PC-3 (cell line): ENCODE measurements at regions not wholly inside any gene's neighbourhood (a gene's known extent, or its start where the extent isn't known, plus 50 kb on each side); places are given as distances from the start of the nearest gene placed in this dataset.

ENCODE experiments used
- ATAC-seq: fragments of 200-7000 bp; cut with Tn5 transposase; 2 replicates; pipeline ENCODE4 v1.9.1; 2020; ENCODE audit warnings: mild to moderate bottlenecking, moderate library complexity
- BruUV-seq: library from RNA; stranded (reverse); fragments of 400-500 nt; replicated peaks from 2 replicates; lab custom pipeline; 2021; lab: Mats Ljungman, UMichigan
- CTCF ChIA-PET: fragments of 300-600 bp; sonication (Branson Sonifier 250); formaldehyde crosslinking; loops from one replicate; lab custom pipeline; 2022; ENCODE audit warnings: antibody characterized with exemption; lab: Charles Lee
- POLR2A ChIA-PET: fragments of 300-600 bp; sonication (Branson Sonifier 250); formaldehyde crosslinking; loops from one replicate; lab custom pipeline; 2022; ENCODE audit warnings: antibody characterized with exemption; ENCODE audit not compliant: unreplicated experiment; lab: Charles Lee
- DNase-seq: peaks from one replicate; pipeline ENCODE4 v3.0.0-alpha.2; 2015
- H2AFZ ChIP-seq: fragments of 300-600 bp; sonication (generic); 2 replicates; pipeline ENCODE4 v1.6.0; 2016; ENCODE audit warnings: antibody characterized with exemption, low read length
- H3F3A ChIP-seq: fragments of 300-600 bp; sonication (generic); one replicate; pipeline ENCODE4 v1.6.0; 2017; ENCODE audit warnings: antibody characterized with exemption, low read length, control low read depth, mild to moderate bottlenecking; ENCODE audit not compliant: unreplicated experiment
- H3K27ac ChIP-seq: fragments of 300-600 bp; sonication (generic); 2 replicates; pipeline ENCODE4 v1.5.1; 2016; ENCODE audit warnings: mild to moderate bottlenecking, low read length
- H3K27me3 ChIP-seq: fragments of 300-600 bp; sonication (generic); 2 replicates; pipeline ENCODE4 v1.6.1; 2016; ENCODE audit warnings: low read length, mixed read lengths
- H3K36me3 ChIP-seq: fragments of 300-600 bp; sonication (generic); 2 replicates; pipeline ENCODE4 v1.6.1; 2016; ENCODE audit warnings: low read depth, mixed run types, low read length, mixed read lengths
- H3K4me1 ChIP-seq: fragments of 300-600 bp; sonication (generic); 2 replicates; pipeline ENCODE4 v1.5.1; 2016; ENCODE audit warnings: low read length; ENCODE audit not compliant: insufficient read depth
- H3K4me2 ChIP-seq: fragments of 300-600 bp; sonication (generic); 2 replicates; pipeline ENCODE4 v1.6.0; 2016; ENCODE audit warnings: low read length
- H3K4me3 ChIP-seq: fragments of 300-600 bp; sonication (generic); 2 replicates; pipeline ENCODE4 v1.5.1; 2016; ENCODE audit warnings: mild to moderate bottlenecking, low read length, mixed read lengths
- H3K79me2 ChIP-seq: fragments of 300-600 bp; sonication (generic); 2 replicates; pipeline ENCODE4 v1.6.1; 2017; ENCODE audit warnings: low read length, mixed read lengths
- H3K9ac ChIP-seq: fragments of 300-600 bp; sonication (generic); 2 replicates; pipeline ENCODE4 v1.6.0; 2016; ENCODE audit warnings: mild to moderate bottlenecking, low read length
- H3K9me2 ChIP-seq: fragments of 300-600 bp; sonication (generic); replicated peaks from 2 replicates; pipeline ENCODE4 v1.6.1; 2016; ENCODE audit warnings: mixed run types, low read length, mixed read lengths
- H3K9me3 ChIP-seq: fragments of 300-600 bp; sonication (generic); 2 replicates; pipeline ENCODE4 v1.6.1; 2016; ENCODE audit warnings: low read length, mixed read lengths
- H4K20me1 ChIP-seq: fragments of 300-600 bp; sonication (generic); 2 replicates; pipeline ENCODE4 v1.6.1; 2016; ENCODE audit warnings: low read length, mixed read lengths
- EZH2 ChIP-seq: fragments of 300-600 bp; sonication (generic); IDR thresholded peaks from one replicate; pipeline ENCODE4 v1.6.1; 2017; ENCODE audit warnings: antibody characterized with exemption, mild to moderate bottlenecking, low read length; ENCODE audit not compliant: unreplicated experiment
- EZH2phosphoT487 ChIP-seq: fragments of 300-600 bp; sonication (generic); IDR thresholded peaks from 2 replicates; pipeline ENCODE4 v1.6.1; 2018; ENCODE audit warnings: mild to moderate bottlenecking, antibody characterized with exemption, low read length, borderline replicate concordance
- intact Hi-C: fragments of 100-400 bp; cut with micrococcal nuclease; formaldehyde crosslinking; loops from 2 replicates; pipeline ENCODE4 v1.9.0; 2023
- TF ChIP-seq, protein P1 (sequence below): fragments of 300-600 bp; sonication (generic); conservative IDR thresholded peaks from 2 replicates; pipeline ENCODE4 v1.5.1; 2017; ENCODE audit warnings: antibody characterized with exemption, low read depth, mild to moderate bottlenecking, low read length

DNA sequence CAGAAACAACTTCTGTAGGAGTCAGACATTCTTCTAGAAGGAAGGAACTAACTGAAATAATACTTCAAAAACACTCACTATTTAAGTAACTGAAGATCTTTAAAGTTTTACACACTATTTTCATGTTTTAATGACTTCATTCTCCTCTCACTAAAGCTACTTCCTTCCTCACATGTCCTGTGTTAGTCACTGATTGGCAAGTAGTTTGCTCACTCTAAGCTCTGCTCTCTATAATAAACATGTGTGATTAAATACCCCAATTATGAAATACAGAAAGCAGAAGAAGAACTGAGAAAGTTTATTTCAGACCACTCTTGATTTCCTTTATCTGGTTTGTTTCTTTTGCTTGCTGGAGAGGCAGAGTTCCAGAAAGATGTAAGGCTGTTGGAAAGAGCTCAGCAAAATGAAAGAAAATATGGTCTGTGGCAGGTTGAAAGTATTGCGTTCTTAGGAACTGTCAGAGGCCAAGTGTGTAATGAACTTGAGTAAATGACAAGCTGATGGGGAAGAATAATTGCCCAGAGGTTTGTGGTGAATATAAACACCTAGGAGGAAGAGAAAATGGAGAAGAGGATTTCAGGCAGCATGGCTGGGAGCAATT is 522.0 kb upstream of the SEL1L start:
- no peaks in the 10 kb centered on the region for H3K79me2 ChIP-seq
- no peaks in the 10 kb centered on the region for H3K36me3 ChIP-seq
- no peak overlapping the region for H3K9ac ChIP-seq
- no peak for ATAC-seq
- H2AFZ ChIP-seq: no peak overlapping the region
- no TSS peak for BruUV-seq
- ChIA-PET POLR2A (no interaction called here), CTCF (no interaction called here)
- intact Hi-C loops: no loop called here
- no peaks in the 10 kb centered on the region for H3K9me2 ChIP-seq
- H3F3A ChIP-seq: no peaks in the 10 kb centered on the region
- no peaks in the 10 kb centered on the region for H3K27me3 ChIP-seq
- H3K4me2 ChIP-seq: no peak overlapping the region
- no peak for TF ChIP-seq EZH2phosphoT487
- TF ChIP-seq, protein P1, sequence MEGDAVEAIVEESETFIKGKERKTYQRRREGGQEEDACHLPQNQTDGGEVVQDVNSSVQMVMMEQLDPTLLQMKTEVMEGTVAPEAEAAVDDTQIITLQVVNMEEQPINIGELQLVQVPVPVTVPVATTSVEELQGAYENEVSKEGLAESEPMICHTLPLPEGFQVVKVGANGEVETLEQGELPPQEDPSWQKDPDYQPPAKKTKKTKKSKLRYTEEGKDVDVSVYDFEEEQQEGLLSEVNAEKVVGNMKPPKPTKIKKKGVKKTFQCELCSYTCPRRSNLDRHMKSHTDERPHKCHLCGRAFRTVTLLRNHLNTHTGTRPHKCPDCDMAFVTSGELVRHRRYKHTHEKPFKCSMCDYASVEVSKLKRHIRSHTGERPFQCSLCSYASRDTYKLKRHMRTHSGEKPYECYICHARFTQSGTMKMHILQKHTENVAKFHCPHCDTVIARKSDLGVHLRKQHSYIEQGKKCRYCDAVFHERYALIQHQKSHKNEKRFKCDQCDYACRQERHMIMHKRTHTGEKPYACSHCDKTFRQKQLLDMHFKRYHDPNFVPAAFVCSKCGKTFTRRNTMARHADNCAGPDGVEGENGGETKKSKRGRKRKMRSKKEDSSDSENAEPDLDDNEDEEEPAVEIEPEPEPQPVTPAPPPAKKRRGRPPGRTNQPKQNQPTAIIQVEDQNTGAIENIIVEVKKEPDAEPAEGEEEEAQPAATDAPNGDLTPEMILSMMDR: no peak
- TF ChIP-seq EZH2: no peak
- no peaks in the 10 kb centered on the region for H3K4me1 ChIP-seq
- H4K20me1 ChIP-seq: no peaks in the 10 kb centered on the region
- DNase-seq: no peak
- H3K9me3 ChIP-seq: 0 out of 2 replicates have a peak, but pooled peaks cover 5% of the 10 kb centered on the region
- H3K27ac ChIP-seq: no peak overlapping the region
- H3K4me3 ChIP-seq: no peak overlapping the region

DNA sequence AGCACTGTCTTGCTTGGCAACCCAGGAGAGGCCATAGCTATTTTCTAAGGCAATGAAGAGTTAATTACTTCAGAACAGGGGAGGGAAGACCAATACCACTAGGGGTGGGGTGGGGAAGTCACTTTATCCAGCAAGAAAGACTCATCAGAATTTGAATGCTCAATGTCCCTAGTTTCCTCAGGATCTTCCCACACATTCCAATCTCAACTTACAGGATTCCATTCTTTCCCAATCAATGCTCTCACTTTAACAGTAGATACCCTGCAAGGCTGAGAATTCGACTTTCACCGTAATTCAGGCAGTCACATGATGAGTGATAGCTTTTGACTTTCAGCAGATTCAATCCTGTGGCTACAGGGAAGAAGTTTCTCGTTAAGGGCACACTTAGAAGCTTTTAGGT is 526.6 kb upstream of the SEL1L start:
- CTCF ChIA-PET: no interaction called here
- Histone ChIP-seq H3K27me3 (no peaks in the 10 kb centered on the region), H3K9ac (no peak overlapping the region), H3K9me2 (no peaks in the 10 kb centered on the region), H3K4me3 (no peak overlapping the region), H3K4me2 (no peak overlapping the region), H3K79me2 (no peaks in the 10 kb centered on the region), H3F3A (no peaks in the 10 kb centered on the region), H4K20me1 (no peaks in the 10 kb centered on the region), H3K9me3 (0 out of 2 replicates have a peak, but pooled peaks cover 5% of the 10 kb centered on the region), H3K4me1 (no peaks in the 10 kb centered on the region), H2AFZ (no peak overlapping the region), H3K27ac (no peak overlapping the region), H3K36me3 (no peaks in the 10 kb centered on the region)
- TF ChIP-seq EZH2: no peak
- TF ChIP-seq, protein P1: no peak
- no peak for TF ChIP-seq EZH2phosphoT487
- intact Hi-C loops: no loop called here
- POLR2A ChIA-PET: interaction anchor here (0.6 kb wide), 1 partner anchor 18 kb away, joined by 4 read pairs; no protein-coding TSS in a partner anchor
- no TSS peak for BruUV-seq
- no peak for ATAC-seq
- DNase-seq: no peak

DNA sequence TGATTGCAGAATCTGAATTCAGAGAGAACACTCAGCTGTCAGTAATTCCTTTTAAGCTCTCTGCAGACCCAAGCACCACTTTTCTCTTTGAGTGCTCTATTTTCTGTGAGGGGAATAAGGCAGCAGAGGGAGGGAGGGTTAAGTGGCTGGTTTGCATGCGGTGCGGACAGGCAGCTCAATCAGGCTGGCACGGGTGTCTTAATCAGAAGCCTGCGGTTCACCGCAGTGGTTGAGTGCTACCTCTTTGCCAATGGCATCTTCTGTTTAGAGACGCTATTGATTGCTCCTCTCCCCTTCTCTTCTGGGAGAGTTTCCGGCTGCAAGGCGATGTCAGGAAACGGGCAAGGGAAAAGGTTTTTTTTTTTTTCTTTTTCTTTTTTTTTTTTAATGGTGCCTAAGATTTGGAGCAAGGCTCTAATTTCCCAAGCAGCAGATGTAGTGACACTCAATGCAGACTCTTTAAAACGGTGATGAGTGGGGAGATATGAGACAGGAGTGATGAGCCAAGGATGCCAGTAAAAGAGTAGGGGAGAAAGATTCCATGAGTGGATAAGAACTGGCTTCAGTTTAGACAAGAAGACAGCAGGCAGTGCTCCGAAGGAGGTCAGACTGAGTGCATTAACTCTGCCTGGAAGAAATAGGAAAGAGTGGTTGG is 533.7 kb upstream of the SEL1L start:
- no peak for TF ChIP-seq EZH2phosphoT487
- no peak for TF ChIP-seq EZH2
- TF ChIP-seq, protein P1: no peak
- intact Hi-C loops: no loop called here
- ATAC-seq (no peak), DNase-seq (no peak)
- BruUV-seq: no TSS peak
- no peaks in the 10 kb centered on the region for H3K9me3 ChIP-seq
- H2AFZ ChIP-seq: no peak overlapping the region
- no peak overlapping the region for H3K4me2 ChIP-seq
- H3K27me3 ChIP-seq: no peaks in the 10 kb centered on the region
- ChIA-PET POLR2A (no interaction called here), CTCF (no interaction called here)
- no peaks in the 10 kb centered on the region for H3F3A ChIP-seq
- H3K9me2 ChIP-seq: no peaks in the 10 kb centered on the region
- no peaks in the 10 kb centered on the region for H3K4me1 ChIP-seq
- H3K4me3 ChIP-seq: no peak overlapping the region
- no peak overlapping the region for H3K27ac ChIP-seq
- H4K20me1 ChIP-seq: no peaks in the 10 kb centered on the region
- no peaks in the 10 kb centered on the region for H3K36me3 ChIP-seq
- H3K79me2 ChIP-seq: no peaks in the 10 kb centered on the region
- no peak overlapping the region for H3K9ac ChIP-seq
